ENCODE measurements at regions not wholly inside any gene's neighbourhood (a gene's known extent, or its start where the extent isn't known, plus 50 kb on each side); places are given as distances from the start of the nearest gene placed in this dataset.

DNA sequence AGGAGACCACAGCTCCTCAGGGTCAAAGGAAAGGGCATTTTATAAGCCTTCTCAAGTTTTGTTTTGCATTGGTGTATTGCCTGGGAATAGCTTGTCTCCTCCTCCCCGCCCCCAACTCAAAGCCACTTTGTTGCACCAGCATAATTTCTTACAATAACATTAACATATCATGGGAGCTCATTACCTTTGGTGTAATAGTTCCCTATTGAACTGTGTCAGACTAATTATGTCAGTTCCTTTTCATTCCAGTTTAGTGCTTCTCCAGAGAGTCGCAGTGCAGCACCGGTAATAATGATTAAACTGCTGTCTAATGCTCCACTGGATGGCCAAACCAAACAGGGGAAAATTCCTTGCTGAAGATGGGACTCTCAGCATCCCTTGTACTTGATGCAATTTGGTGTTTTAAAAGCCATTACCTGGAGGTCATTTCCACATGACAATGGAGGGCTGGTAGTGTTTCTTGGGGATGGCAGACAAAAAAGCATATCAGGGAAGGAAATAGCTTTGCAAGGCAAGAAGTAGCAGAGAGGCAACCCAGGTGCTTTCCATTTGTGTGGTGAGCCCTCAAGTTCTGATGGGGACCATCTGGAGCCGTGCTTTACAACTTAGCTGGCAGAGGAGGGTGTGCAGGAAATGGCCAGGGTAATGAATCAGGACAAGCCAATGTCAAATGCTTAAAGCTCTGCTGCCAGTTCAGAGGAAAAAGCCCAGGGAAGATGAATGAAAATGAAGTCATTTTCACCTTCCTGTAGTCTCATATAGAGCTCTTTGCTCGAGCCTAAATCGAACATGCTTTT is 91.5 kb upstream of the NLRP1 start:
- TF ChIP-seq, protein P1, sequence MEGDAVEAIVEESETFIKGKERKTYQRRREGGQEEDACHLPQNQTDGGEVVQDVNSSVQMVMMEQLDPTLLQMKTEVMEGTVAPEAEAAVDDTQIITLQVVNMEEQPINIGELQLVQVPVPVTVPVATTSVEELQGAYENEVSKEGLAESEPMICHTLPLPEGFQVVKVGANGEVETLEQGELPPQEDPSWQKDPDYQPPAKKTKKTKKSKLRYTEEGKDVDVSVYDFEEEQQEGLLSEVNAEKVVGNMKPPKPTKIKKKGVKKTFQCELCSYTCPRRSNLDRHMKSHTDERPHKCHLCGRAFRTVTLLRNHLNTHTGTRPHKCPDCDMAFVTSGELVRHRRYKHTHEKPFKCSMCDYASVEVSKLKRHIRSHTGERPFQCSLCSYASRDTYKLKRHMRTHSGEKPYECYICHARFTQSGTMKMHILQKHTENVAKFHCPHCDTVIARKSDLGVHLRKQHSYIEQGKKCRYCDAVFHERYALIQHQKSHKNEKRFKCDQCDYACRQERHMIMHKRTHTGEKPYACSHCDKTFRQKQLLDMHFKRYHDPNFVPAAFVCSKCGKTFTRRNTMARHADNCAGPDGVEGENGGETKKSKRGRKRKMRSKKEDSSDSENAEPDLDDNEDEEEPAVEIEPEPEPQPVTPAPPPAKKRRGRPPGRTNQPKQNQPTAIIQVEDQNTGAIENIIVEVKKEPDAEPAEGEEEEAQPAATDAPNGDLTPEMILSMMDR (conservative IDR thresholded peaks at IDR 0.05; ENCODE audit: low read depth, low read length): no peak
- no peak for DNase-seq (ENCODE audit: low read depth)
- H3K4me3 ChIP-seq (ENCODE audit: low read length): no peak overlapping the region

DNA sequence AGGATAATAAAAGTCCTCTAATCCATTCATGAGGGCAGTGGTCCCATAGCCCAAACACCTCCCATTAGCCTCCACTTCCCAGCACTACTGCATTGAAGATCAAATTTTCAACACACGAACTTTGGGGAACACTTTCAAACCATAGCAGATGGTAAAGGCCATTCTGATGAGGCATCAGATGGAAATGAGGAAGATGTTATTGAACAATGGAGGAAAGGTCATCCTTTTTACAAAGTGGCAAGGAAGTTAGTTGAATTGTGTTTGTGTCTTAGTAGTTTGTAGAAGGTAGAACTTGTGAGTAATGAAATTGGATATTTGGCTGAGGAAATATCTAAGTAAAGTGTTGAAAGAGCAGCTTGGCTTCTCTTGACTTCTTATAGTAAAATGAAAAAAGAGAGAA is 93.3 kb upstream of the NLRP1 start:
- TF ChIP-seq, protein P1 (conservative IDR thresholded peaks at IDR 0.05; ENCODE audit: low read depth, low read length): no peak
- no peak for DNase-seq (ENCODE audit: low read depth)

DNA sequence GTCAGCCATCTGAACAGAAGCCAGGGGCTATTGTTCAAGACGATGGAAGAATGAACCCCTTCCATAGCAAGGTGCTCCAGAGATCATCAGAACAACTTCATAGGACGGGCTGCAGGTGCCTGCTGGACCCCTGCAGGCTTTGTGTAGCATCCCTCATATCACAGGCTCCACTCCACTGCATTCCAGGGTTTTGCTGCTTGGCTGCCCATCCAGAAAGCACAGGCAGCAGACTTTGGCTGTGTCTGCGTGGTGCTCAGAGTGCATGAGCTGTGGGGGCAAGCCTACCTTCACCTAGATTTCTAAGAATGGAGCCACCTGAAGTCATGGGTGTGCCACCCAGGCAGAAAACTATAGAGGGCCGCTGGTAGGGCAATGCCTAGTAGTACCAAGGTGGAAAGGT is 93.9 kb upstream of the NLRP1 start:
- TF ChIP-seq, protein P1 (conservative IDR thresholded peaks at IDR 0.05; ENCODE audit: low read depth, low read length): no peak

More for the DNA sequence above, 93.3 kb upstream of the NLRP1 start:
- H3K4me3 ChIP-seq (ENCODE audit: low read length): no peak overlapping the region

DNA sequence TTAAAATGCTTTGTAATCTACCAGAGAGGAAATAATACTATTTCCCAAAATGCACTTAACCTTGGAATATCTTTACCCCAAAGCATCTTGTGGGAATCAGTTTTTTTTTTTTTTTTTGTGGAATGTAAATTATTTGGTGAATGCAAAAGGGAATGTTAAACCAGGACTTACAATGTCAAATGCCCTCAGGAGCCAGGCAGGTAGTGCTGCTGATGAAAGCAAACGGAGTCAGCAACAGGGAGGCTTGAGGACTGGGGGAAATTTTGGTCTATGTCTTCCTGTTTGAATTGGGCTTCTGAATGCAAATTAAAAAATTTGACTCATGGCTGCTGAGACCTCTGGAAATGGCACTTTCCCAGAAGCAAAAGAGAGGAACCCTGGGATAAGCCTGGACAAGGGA is 96.5 kb upstream of the NLRP1 start:
- TF ChIP-seq, protein P1 (conservative IDR thresholded peaks at IDR 0.05; ENCODE audit: low read depth, low read length): no peak
- DNase-seq (ENCODE audit: low read depth): no peak
- H3K4me3 ChIP-seq (ENCODE audit: low read length): no peak overlapping the region

More for the DNA sequence above, 93.9 kb upstream of the NLRP1 start:
- no peak for DNase-seq (ENCODE audit: low read depth)
- H3K4me3 ChIP-seq (ENCODE audit: low read length): no peak overlapping the region

- TF ChIP-seq, protein P1 (conservative IDR thresholded peaks at IDR 0.05; ENCODE audit: low read depth, low read length): no peak
- H3K4me3 ChIP-seq (ENCODE audit: low read length): no peak overlapping the region
- DNase-seq (ENCODE audit: low read depth): no peak
Measured at GRCh38 chr17:5683241-5683640, 98.9 kb upstream of the NLRP1 start.

GRCh38 chr17:5686074-5686635 is 101.8 kb upstream of the NLRP1 start:
- TF ChIP-seq, protein P1 (conservative IDR thresholded peaks at IDR 0.05; ENCODE audit: low read depth, low read length): no peak
- no peak for DNase-seq (ENCODE audit: low read depth)

DNA sequence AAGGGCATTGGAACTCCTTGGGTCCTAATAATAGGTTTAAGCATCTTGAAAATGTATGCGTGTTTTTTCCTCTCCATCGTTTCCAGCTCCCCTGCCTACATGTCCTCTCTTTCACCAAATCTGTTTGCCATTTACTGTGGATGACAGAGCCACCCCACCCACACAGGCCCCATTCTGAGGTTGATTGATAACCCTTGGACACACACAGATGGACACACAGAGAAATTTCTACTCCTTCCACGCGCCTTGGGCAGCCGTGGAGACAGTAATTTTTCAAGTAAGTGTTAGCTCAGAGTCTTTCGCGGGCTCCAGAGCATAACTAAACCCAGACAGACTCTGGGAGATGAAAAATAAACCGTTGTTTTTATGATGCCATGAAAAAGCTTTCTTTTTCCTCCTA is 103.3 kb upstream of the NLRP1 start:
- DNase-seq (ENCODE audit: low read depth): no peak
- H3K4me3 ChIP-seq (ENCODE audit: low read length): no peak overlapping the region
- TF ChIP-seq, protein P1 (conservative IDR thresholded peaks at IDR 0.05; ENCODE audit: low read depth, low read length): no peak

More at GRCh38 chr17:5686074-5686635, 101.8 kb upstream of the NLRP1 start:
- no peak overlapping the region for H3K4me3 ChIP-seq (ENCODE audit: low read length)

All from retinal pigment epithelial cell (primary cell).